ENCODE measurements at regions not wholly inside any gene's neighbourhood (a gene's known extent, or its start where the extent isn't known, plus 50 kb on each side); places are given as distances from the start of the nearest gene placed in this dataset.

- no peak for TF ChIP-seq POLR2A (IDR thresholded peaks at IDR 0.05)
- no peak for TF ChIP-seq POLR2AphosphoS5 (IDR thresholded peaks at IDR 0.05; ENCODE audit: insufficient read depth in 1 of 2, low read depth in 1 of 2)
- no peak for TF ChIP-seq CTCF (IDR thresholded peaks at IDR 0.05)
These were observed 1591.3 kb downstream of the EFNB2 start for GRCh38 chr13:104944176-104944575.

Measured in vagina (tissue), 2 donors.